KOPT-K1 (cell line): ENCODE measurements at regions not wholly inside any gene's neighbourhood (a gene's known extent, or its start where the extent isn't known, plus 50 kb on each side); places are given as distances from the start of the nearest gene placed in this dataset.

Experiments used
- H3K27ac ChIP-seq: fragments of 200-600 bp; sonication (generic); 2 replicates; pipeline ENCODE4 v1.5.1; 2016; ENCODE audit warnings: antibody characterized with exemption, mild to moderate bottlenecking, low read depth, low read length; ENCODE audit not compliant: poor library complexity, severe bottlenecking
- H3K36me3 ChIP-seq: fragments of 200-600 bp; sonication (generic); 2 replicates; pipeline ENCODE4 v1.5.1; 2017; ENCODE audit warnings: antibody characterized with exemption, mild to moderate bottlenecking, low read length, moderate library complexity; ENCODE audit not compliant: insufficient read depth
- H3K9me3 ChIP-seq: fragments of 200-600 bp; sonication (generic); 2 replicates; pipeline ENCODE4 v1.5.1; 2017; ENCODE audit warnings: antibody characterized with exemption, low read length, mild to moderate bottlenecking; ENCODE audit not compliant: insufficient read depth, poor library complexity, severe bottlenecking

DNA sequence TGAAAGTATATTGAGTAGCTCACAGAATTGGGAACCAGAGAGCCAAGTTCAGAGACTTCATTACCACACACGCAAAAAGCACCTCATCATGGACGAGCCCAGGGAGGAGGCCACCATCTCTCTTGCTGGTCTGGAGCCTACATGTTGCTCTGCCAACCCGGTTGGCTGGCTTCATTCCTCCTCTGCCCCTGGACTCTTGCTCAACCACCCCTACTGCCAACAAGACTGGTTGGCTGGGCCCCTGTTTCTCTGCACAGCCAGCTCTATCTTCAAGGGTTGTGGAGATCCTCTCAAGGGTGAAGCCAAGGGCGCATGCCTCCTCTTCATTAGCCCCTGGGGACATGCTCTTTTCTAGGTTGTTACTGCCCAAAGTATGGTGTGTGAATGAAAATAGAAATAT is 142.7 kb downstream of the JCAD start:
- no peaks in the 10 kb centered on the region for H3K9me3 ChIP-seq
- no peaks in the 10 kb centered on the region for H3K36me3 ChIP-seq
- H3K27ac ChIP-seq = no peak overlapping the region

DNA sequence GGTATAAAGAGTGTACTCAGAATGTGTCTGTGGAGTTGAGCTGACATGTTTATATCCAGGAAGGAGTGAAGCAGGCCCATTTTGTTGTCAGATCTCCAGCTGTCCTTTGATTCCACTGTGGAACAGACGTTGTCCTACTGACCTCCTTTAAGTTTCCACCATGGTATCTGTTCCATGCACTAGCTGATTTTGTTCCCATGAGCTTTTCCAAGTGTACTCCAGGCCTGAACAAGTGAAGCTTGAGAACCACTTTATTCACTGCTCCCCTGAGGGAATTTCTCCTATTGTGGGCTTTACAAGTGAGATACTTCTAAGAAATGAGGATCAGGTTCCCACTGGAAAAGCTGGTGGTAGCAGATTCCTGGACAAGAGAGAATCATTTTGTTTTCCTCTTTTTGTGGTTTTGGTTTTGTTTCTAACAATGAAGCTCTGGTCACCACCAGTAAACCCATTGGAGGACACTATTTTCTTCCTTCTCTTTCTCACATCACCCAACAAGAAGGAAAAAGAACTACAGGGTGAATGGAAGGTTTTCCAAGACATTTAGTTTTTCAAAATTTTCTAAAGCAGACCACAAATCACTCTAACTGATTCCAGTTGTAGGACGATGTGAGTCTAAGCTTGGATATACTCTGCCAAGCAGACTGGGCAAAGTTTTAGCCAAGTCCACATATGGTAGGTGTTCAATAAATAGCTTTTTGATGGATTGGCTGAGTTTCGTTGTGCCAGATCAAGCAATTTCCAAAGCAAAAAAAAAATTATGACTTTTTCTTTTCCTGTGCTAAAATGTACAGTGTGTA is 144.2 kb downstream of the JCAD start:
- Histone ChIP-seq H3K9me3 (no peaks in the 10 kb centered on the region), H3K27ac (no peak overlapping the region), H3K36me3 (no peaks in the 10 kb centered on the region)

DNA sequence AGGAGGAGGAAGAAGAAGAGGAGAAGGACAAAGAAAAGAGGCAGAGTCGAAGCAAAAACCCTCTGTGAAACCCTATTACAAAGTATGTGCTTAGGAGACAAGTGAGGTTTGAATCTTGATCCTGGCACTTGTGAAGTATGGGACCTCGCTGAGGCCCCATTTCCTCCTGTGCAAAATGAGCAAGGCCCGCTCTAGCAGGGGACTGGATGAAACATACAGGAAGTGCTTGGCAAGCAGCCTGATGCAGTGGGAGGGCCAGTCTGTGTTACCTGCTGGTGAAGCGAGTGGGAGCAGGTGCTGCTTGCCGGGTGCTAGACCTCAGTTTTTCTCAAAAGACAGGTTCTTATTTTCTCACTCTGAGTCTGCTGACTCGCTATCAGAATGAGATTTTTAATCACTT is 150.4 kb downstream of the JCAD start:
- no peaks in the 10 kb centered on the region for H3K9me3 ChIP-seq
- H3K27ac ChIP-seq = no peak overlapping the region
- no peaks in the 10 kb centered on the region for H3K36me3 ChIP-seq

DNA sequence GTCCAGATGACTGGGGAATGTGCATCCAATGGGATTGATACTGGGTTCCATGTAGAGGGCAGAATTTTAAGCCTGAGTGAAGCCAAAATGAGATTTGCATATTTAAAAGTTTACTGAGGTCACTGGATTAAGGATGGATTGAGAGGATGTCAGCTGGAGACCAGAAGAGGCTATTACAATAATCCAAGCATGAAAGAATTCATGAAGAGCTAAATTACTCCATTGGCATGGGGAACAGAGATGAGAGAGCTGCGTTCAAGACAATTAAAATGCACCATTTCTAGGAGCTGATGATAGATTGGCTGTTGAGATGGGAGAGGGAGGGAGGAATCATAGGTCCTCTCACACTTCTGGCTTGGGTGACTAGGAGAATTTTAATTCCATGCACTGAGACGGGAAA is 158.5 kb downstream of the JCAD start:
- H3K27ac ChIP-seq = no peak overlapping the region
- H3K36me3 ChIP-seq = no peaks in the 10 kb centered on the region
- no peaks in the 10 kb centered on the region for H3K9me3 ChIP-seq

DNA sequence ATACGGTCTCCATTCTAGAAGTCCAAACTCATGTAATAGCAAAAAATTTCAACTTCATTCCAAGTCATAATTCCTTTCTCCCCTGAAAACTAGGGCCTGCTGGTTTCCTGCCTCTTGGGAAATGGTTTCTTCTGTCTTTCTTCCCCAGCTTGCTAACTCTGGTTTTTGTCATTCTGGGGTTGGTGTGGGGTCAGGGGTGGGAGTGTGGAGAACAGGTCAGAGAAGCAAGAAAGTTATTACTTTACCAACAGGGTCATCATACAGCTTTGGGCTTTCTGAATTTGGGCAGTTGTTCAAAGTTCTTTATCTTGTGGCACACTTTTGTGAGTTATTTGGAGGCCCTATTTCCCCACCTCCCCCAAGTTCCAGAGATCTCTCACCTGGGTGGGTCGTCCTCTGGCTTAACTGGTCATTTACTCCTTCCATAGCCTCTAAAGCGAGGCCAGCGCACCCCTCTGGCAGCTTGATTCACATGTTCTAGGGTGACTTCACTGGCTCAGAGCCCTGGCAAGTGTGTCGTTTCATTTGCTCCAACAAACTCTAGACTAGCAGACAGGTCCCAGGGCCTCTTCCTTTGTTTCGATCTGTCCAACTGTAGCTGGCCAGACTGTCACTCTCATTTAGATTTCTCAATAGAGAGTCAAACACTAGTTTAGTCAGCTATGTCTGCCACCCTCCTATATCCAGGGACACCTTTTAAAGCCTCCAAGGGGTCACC is 161.2 kb downstream of the JCAD start:
- Histone ChIP-seq H3K9me3 (no peaks in the 10 kb centered on the region), H3K36me3 (no peaks in the 10 kb centered on the region), H3K27ac (no peak overlapping the region)

DNA sequence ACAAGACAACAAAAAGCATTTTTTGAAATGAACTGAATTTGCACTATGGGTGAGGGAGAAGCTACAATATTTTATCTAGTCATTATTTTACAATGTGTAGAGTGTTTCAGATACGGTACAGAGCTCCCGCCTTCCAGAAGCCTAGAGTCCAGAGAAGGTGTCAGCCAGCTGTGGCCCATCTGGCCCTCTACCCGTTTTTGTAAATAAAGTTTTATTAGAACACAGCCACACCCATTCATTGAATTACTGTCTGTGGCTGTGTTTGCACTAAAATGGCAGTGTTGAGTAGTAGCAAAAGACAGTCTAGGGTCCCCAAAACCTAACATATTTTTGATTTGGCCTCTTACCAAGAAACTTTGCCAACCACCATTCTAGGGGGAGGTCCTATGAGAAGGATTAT is 162.0 kb downstream of the JCAD start:
- Histone ChIP-seq H3K27ac (no peak overlapping the region), H3K9me3 (no peaks in the 10 kb centered on the region)

DNA sequence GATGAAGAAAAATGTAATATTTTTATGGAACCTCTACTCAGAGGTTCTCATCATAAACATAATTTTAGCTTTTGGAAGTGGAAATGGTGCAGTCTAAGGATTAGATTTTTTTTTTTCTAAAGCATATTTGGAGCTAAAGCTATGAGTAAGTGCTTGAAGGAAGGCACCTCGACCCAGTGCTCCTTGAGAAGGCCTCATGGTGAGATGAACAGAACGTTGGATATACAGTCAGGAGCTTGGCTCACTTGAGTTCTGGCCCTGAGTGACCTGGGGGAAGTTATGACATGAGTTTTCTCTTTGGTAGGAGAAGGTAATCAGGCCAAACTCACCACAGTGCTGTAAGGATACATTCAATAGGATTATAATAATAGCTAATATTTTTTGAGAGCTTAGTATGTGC is 163.3 kb downstream of the JCAD start:
- Histone ChIP-seq H3K36me3 (no peaks in the 10 kb centered on the region), H3K27ac (no peak overlapping the region), H3K9me3 (no peaks in the 10 kb centered on the region)

More for the DNA sequence above, 162.0 kb downstream of the JCAD start:
- H3K36me3 ChIP-seq = no peaks in the 10 kb centered on the region

DNA sequence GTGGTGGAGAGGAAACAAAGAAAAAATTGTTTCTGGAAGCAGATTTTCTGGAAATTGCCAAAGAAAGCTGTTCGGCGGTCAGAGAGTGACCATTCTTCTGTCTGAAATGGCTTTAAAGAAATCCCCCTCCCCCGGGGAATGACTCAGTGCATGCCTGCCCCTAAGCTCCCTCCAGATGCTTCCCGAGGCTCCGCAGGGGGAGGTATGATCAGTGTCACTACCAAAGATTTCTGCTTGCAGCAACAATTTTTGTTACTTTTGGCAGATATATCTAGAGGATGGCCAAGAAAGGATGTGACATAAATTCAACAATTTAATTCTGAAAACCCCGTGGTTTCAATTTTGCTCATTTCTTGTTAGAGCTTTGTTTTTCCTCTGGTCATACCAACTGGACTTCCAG is 163.9 kb downstream of the JCAD start:
- Histone ChIP-seq H3K36me3 (no peaks in the 10 kb centered on the region), H3K27ac (no peak overlapping the region), H3K9me3 (no peaks in the 10 kb centered on the region)

DNA sequence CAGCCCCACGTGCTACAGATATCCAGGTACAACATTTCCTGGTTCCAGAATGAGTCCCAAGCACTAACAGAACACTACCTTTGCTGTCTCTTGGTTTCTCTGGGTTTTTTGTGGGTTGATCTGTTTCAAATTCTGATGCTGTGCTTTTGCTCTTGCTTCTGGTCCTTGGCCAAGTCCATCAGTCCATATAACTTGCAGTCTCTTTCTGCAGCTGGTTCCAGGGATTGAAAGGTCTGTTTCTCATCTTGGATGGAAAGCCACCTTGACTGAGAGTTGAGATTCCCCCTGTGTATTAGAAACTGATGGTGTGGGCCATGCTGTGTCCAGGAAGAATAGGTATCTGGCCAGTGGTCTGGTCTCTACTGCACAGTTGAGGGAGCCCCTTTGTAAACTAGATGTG is 171.1 kb downstream of the JCAD start:
- Histone ChIP-seq H3K9me3 (no peaks in the 10 kb centered on the region), H3K27ac (no peak overlapping the region), H3K36me3 (no peaks in the 10 kb centered on the region)

DNA sequence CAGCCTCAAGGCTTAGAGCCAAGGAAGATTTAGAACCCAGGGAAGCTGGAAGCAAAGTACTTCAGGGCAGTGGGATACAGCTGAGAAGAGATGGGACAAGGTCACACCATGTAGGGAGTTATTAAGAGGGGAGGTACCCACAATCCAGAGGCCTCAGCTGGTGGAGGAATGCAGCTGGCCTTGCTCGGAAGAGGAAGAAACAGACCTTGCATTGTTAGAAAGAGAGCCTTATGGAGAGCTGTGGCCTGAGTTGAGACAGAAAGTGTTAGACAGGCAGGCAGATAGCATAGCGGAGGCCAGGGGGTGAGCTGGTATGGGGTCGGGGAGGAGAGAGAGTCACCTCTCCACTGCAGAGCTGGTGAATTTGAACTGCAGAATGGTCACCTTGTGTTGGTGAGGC is 173.1 kb downstream of the JCAD start:
- H3K36me3 ChIP-seq = no peaks in the 10 kb centered on the region
- no peaks in the 10 kb centered on the region for H3K9me3 ChIP-seq
- no peak overlapping the region for H3K27ac ChIP-seq

DNA sequence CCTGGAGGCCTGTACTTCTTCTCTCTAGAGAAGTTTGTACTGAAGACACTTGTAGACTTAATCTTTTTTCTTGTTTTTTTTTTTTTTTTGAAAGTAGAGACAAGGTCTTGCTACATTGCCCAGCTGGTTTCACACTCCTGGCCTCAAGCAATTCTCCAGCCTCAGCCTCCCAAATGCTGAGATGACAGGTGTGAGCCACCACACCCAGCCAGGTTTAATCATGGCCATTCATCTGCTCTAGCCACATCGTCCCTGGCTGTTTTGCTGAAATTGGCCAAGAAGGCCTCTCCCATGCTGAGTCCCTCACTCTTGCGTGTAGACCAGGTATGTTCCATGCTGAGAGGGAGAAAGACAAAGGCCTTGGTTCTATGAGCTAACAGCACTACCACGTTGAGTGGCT is 176.2 kb downstream of the JCAD start:
- Histone ChIP-seq H3K27ac (no peak overlapping the region), H3K9me3 (no peaks in the 10 kb centered on the region), H3K36me3 (no peaks in the 10 kb centered on the region)

DNA sequence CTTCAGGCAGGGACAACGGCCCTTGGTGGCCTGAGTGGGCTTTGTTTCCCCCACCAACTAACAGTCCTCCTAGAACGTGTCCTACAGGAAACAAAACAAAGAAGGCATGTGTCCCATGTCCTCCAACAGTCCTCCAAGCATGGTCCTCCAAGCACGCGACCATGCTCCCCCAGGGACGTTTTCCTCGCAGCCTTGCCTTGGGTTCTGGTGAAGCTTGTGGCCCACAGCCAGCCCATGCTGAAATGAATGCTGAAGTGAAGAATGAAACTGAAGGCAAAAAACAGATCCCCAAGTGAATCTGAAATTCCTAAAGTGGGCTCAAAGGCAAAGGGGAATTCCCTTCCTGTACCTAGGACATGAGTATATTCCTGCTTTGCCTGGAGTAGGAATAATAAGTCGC is 176.6 kb downstream of the JCAD start:
- no peaks in the 10 kb centered on the region for H3K36me3 ChIP-seq
- H3K9me3 ChIP-seq = no peaks in the 10 kb centered on the region
- no peak overlapping the region for H3K27ac ChIP-seq

DNA sequence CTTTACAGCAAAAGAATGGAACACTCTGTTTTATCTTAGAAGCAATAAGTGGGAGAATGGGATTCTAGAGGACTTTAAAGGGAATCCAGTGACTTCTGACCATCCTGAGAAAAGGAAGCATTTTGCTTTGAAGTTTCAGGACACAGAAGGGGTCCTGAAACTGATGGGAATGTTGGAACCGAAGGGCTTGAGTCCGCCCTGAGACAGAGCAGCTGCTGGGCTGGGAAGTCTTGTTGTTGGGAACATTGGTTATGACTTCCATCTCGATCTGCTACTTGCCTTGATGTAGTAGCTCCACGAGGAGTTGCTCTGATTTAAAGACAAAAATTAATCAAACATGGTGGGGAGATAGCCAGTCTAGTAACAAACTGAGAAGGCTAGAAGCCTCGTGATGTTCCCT is 177.6 kb downstream of the JCAD start:
- Histone ChIP-seq H3K27ac (no peak overlapping the region), H3K36me3 (no peaks in the 10 kb centered on the region), H3K9me3 (no peaks in the 10 kb centered on the region)

DNA sequence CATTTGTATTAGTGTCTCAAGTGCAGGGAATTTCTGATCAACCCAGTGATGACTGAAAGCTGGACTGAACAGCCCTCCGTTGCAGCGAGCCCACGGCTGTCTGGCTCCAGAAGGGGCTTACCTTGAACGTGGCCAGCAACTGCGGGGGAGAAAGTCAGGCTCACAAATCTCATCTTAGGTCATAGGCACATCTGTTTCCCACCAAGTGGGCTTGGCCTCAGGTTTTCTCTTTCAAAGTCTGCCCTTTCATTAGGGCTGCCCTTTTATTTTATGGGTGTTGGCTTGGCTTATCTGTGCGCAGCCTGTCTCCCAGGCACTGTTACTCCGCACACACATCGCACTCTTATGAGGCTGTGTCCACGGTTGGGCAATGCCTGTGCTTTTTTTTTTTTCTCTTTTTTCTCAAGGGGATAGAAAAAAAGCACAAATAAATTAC is 178.0 kb downstream of the JCAD start:
- no peak overlapping the region for H3K27ac ChIP-seq
- H3K36me3 ChIP-seq = no peaks in the 10 kb centered on the region
- H3K9me3 ChIP-seq = no peaks in the 10 kb centered on the region

DNA sequence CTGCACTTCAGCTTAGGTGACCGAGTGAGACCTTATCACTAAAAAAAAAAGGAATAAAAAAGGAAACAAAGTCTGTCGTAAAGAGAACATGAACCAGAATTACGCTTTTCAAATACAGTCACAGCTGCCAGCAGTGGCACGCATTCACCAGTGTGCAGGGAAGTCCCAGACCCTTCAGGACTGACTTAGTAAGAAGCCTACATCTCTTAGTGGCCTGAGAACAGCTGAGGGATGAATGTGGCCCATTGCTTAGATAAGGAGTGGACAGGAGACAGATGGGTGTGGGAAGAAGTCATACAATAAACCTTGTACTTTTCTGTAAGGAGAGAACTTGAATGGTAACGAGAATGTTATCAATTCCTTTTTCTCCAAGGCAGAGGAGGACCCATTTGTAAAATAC is 178.5 kb downstream of the JCAD start:
- H3K36me3 ChIP-seq = no peaks in the 10 kb centered on the region
- no peaks in the 10 kb centered on the region for H3K9me3 ChIP-seq
- no peak overlapping the region for H3K27ac ChIP-seq

DNA sequence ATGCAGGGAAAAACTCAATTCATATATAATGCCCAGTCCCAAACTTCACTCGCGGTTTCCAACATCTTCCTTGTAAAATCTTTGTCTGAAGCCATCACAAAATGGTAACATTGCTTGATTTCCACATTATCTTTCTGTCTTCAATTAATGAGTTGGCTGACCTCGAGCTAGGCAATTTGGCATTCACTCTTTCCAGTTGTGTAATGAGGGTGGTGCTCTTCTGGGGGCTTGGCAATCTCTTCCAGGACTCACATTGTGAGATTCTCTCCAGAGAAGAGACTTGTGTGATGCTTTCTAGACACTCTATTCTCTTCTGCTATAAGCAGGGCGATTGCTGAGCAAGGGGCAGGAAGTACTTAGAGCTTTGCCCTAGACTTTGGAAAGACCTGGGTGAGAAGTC is 179.5 kb downstream of the JCAD start:
- H3K9me3 ChIP-seq = no peaks in the 10 kb centered on the region
- H3K27ac ChIP-seq = no peak overlapping the region
- no peaks in the 10 kb centered on the region for H3K36me3 ChIP-seq
